Neuronal stem cell (in vitro differentiated cells): ENCODE measurements at regions not wholly inside any gene's neighbourhood (a gene's known extent, or its start where the extent isn't known, plus 50 kb on each side); places are given as distances from the start of the nearest gene placed in this dataset.

Source experiments
- DNase-seq: peaks from one replicate; pipeline ENCODE4 v3.0.0-alpha.2; 2013; ENCODE audit warnings: low spot score
- H2AFZ ChIP-seq: one replicate; pipeline ENCODE4 v1.6.1; 2013; ENCODE audit warnings: mild to moderate bottlenecking, low read length, inconsistent platforms
- H2AK5ac ChIP-seq: 2 replicates; pipeline ENCODE4 v1.6.1; 2013; ENCODE audit warnings: low read depth, mild to moderate bottlenecking, inconsistent platforms, low read length, moderate library complexity, mixed read lengths
- H2BK120ac ChIP-seq: 2 replicates; pipeline ENCODE4 v1.6.1; 2013; ENCODE audit warnings: low read depth, mild to moderate bottlenecking, inconsistent platforms, low read length, moderate library complexity, mixed read lengths
- H2BK12ac ChIP-seq: one replicate; pipeline ENCODE4 v1.6.1; 2013; ENCODE audit warnings: low read length, inconsistent platforms
- H2BK15ac ChIP-seq: 2 replicates; pipeline ENCODE4 v1.6.1; 2013; ENCODE audit warnings: mild to moderate bottlenecking, low read length, inconsistent platforms, mixed read lengths
- H2BK5ac ChIP-seq: one replicate; pipeline ENCODE4 v1.6.1; 2013; ENCODE audit warnings: inconsistent platforms, mild to moderate bottlenecking, low read length, moderate library complexity
- H3K14ac ChIP-seq: one replicate; pipeline ENCODE4 v1.6.1; 2013; ENCODE audit warnings: low read length, inconsistent platforms
- H3K18ac ChIP-seq: 2 replicates; pipeline ENCODE4 v1.6.1; 2013; ENCODE audit warnings: low read length, inconsistent platforms
- H3K23ac ChIP-seq: 2 replicates; pipeline ENCODE4 v1.6.1; 2013; ENCODE audit warnings: low read depth, mild to moderate bottlenecking, mixed read lengths, low read length, inconsistent platforms; ENCODE audit not compliant: poor library complexity
- H3K27ac ChIP-seq: replicated peaks from 3 replicates; pipeline ENCODE4 v1.5.1; 2013; ENCODE audit warnings: low read length, inconsistent platforms
- H3K27me3 ChIP-seq, 3 experiments: 2 replicates each; pipeline ENCODE4 v1.6.1; 2013; ENCODE audit warnings: low read length in 3 of 3, mild to moderate bottlenecking in 2 of 3, inconsistent platforms in 1 of 3, low read depth in 1 of 3, mixed read lengths in 1 of 3, moderate library complexity in 1 of 3; ENCODE audit not compliant: control insufficient read depth in 3 of 3, insufficient read depth in 3 of 3
- H3K36me3 ChIP-seq, 2 donors: replicated peaks in 1 of 2; 2 replicates each; pipeline ENCODE4 v1.6.1; 2013; ENCODE audit warnings: low read length in 2 of 2; ENCODE audit not compliant: control insufficient read depth in 2 of 2, insufficient read depth in 2 of 2
- H3K4ac ChIP-seq: 2 replicates; pipeline ENCODE4 v1.6.1; 2013; ENCODE audit warnings: inconsistent platforms, mild to moderate bottlenecking, low read length, moderate library complexity
- H3K4me1 ChIP-seq, 2 donors: 1 replicate in 1 of 2; 2 replicates in 1 of 2; pipeline ENCODE4 v1.6.1; 2013; ENCODE audit warnings: low read length in 2 of 2, low read depth in 1 of 2; ENCODE audit not compliant: control insufficient read depth in 2 of 2, insufficient read depth in 1 of 2
- H3K4me2 ChIP-seq: one replicate; pipeline ENCODE4 v1.6.1; 2013; ENCODE audit warnings: mild to moderate bottlenecking, low read length, inconsistent platforms; ENCODE audit not compliant: insufficient read depth, poor library complexity, severe bottlenecking
- H3K4me3 ChIP-seq, 2 donors: 2 replicates each; pipeline ENCODE4 v1.5.1; 2013; ENCODE audit warnings: low read length in 2 of 2, mild to moderate bottlenecking in 2 of 2, inconsistent platforms in 1 of 2, moderate library complexity in 1 of 2
- H3K79me1 ChIP-seq: one replicate; pipeline ENCODE4 v1.6.1; 2013; ENCODE audit warnings: low read depth, mild to moderate bottlenecking, inconsistent platforms, low read length, moderate library complexity
- H3K9ac ChIP-seq: one replicate; pipeline ENCODE4 v1.6.1; 2013; ENCODE audit warnings: mild to moderate bottlenecking, low read depth, low read length, inconsistent platforms; ENCODE audit not compliant: poor library complexity
- H3K9me3 ChIP-seq, 2 donors: replicated peaks in 1 of 2; 2 replicates each; pipeline versions ENCODE3 to v1.6.1; 2013; ENCODE audit warnings: low read length in 2 of 2, mild to moderate bottlenecking in 2 of 2, inconsistent platforms in 1 of 2, low read depth in 1 of 2, mixed read lengths in 1 of 2, moderate library complexity in 1 of 2; ENCODE audit not compliant: control insufficient read depth in 2 of 2, insufficient read depth in 1 of 2
- H4K8ac ChIP-seq: one replicate; pipeline ENCODE4 v1.6.1; 2013; ENCODE audit warnings: low read depth, mild to moderate bottlenecking, inconsistent platforms, low read length, moderate library complexity
- H4K91ac ChIP-seq: one replicate; pipeline ENCODE4 v1.6.1; 2013; ENCODE audit warnings: low read length, low read depth, mild to moderate bottlenecking, inconsistent platforms; ENCODE audit not compliant: poor library complexity
- WGBS, 2 donors: extraction: QIAGEN DNeasy Blood & Tissue Kit; methylation state at CpG; one replicate each; pipeline ENCODE4 v1.1.7; 2013; ENCODE audit warnings: missing lambda C conversion rate in 2 of 2, mixed read lengths in 1 of 2; ENCODE audit not compliant: insufficient read length in 2 of 2, insufficient replicate concordance in 1 of 2; ENCODE audit errors: extremely low coverage in 2 of 2; 5-methylcytosine and 5-hydroxymethylcytosine counted together

GRCh38 chr3:189507856-189508255, 123.3 kb upstream of the TP63 start:
- Histone ChIP-seq H2BK120ac (no peak overlapping the region), H3K36me3 (no peaks in the 10 kb centered on the region), H4K8ac (no peak overlapping the region), H3K27me3 (no peaks in the 10 kb centered on the region), H3K23ac (no peak overlapping the region), H3K79me1 (no peaks in the 10 kb centered on the region), H3K14ac (no peak overlapping the region), H2AK5ac (no peak overlapping the region), H3K4ac (no peak overlapping the region), H3K9ac (no peak overlapping the region), H3K4me3 (no peak overlapping the region), H2BK12ac (no peak overlapping the region), H4K91ac (no peak overlapping the region), H3K9me3 (no peaks in the 10 kb centered on the region), H2AFZ (no peak overlapping the region), H3K4me2 (no peak overlapping the region), H3K4me1 (no peaks in the 10 kb centered on the region), H3K18ac (no peak overlapping the region), H3K27ac (no peak overlapping the region), H2BK5ac (no peak overlapping the region), H2BK15ac (no peak overlapping the region)
- no peak for DNase-seq

- H2BK5ac ChIP-seq = no peak overlapping the region
- H2BK15ac ChIP-seq = no peak overlapping the region
- no peaks in the 10 kb centered on the region for H3K36me3 ChIP-seq
- H2BK120ac ChIP-seq = no peak overlapping the region
- H3K9me3 ChIP-seq = no peaks in the 10 kb centered on the region
- H2AK5ac ChIP-seq = no peak overlapping the region
- H3K27ac ChIP-seq = no peak overlapping the region
- no peaks in the 10 kb centered on the region for H3K79me1 ChIP-seq
- no peaks in the 10 kb centered on the region for H3K4me1 ChIP-seq
- H3K4me2 ChIP-seq = no peak overlapping the region
- no peak for DNase-seq
- no peak overlapping the region for H4K8ac ChIP-seq
- H3K23ac ChIP-seq = no peak overlapping the region
- H3K9ac ChIP-seq = no peak overlapping the region
- H3K4me3 ChIP-seq = no peak overlapping the region
- H3K14ac ChIP-seq = no peak overlapping the region
- H3K27me3 ChIP-seq = no peaks in the 10 kb centered on the region
- WGBS, 2 donors = no CpG with 5 or more reads among the region's 3 CpGs
- no peak overlapping the region for H2BK12ac ChIP-seq
- H2AFZ ChIP-seq = no peak overlapping the region
- H4K91ac ChIP-seq = no peak overlapping the region
- no peak overlapping the region for H3K4ac ChIP-seq
- no peak overlapping the region for H3K18ac ChIP-seq
These were observed 122.2 kb upstream of the TP63 start for GRCh38 chr3:189508784-189509501.

GRCh38 chr3:189512039-189512438, 119.2 kb upstream of the TP63 start:
- no peak for DNase-seq
- H3K4me1 ChIP-seq = no peaks in the 10 kb centered on the region
- H3K79me1 ChIP-seq = no peaks in the 10 kb centered on the region
- no peak overlapping the region for H3K27ac ChIP-seq
- no peaks in the 10 kb centered on the region for H3K36me3 ChIP-seq
- no peak overlapping the region for H2BK15ac ChIP-seq
- WGBS, 2 donors = no CpG with 5 or more reads among the region's 1 CpG
- no peak overlapping the region for H2BK120ac ChIP-seq
- H2BK12ac ChIP-seq = no peak overlapping the region
- no peaks in the 10 kb centered on the region for H3K27me3 ChIP-seq
- H3K4me3 ChIP-seq = no peak overlapping the region
- no peak overlapping the region for H2BK5ac ChIP-seq
- no peak overlapping the region for H3K23ac ChIP-seq
- no peak overlapping the region for H3K18ac ChIP-seq
- H2AK5ac ChIP-seq = no peak overlapping the region
- no peak overlapping the region for H3K14ac ChIP-seq
- no peak overlapping the region for H3K9ac ChIP-seq
- H4K91ac ChIP-seq = no peak overlapping the region
- no peak overlapping the region for H4K8ac ChIP-seq
- H3K9me3 ChIP-seq = no peaks in the 10 kb centered on the region
- H3K4me2 ChIP-seq = no peak overlapping the region
- H2AFZ ChIP-seq = no peak overlapping the region
- H3K4ac ChIP-seq = no peak overlapping the region

GRCh38 chr3:189512821-189513220, 118.4 kb upstream of the TP63 start:
- Histone ChIP-seq H2BK120ac (no peak overlapping the region), H3K27me3 (no peaks in the 10 kb centered on the region), H3K79me1 (no peaks in the 10 kb centered on the region), H3K4me3 (no peak overlapping the region), H2AK5ac (no peak overlapping the region), H3K9me3 (no peaks in the 10 kb centered on the region), H2BK12ac (no peak overlapping the region), H3K14ac (no peak overlapping the region), H2BK5ac (no peak overlapping the region), H2BK15ac (no peak overlapping the region), H3K4me1 (no peaks in the 10 kb centered on the region), H3K27ac (no peak overlapping the region), H3K9ac (no peak overlapping the region), H3K4me2 (no peak overlapping the region), H3K18ac (no peak overlapping the region), H3K4ac (no peak overlapping the region), H4K8ac (no peak overlapping the region), H3K23ac (no peak overlapping the region), H4K91ac (no peak overlapping the region), H2AFZ (no peak overlapping the region), H3K36me3 (no peaks in the 10 kb centered on the region)
- DNase-seq = no peak
